ENCODE measurements at regions not wholly inside any gene's neighbourhood (a gene's known extent, or its start where the extent isn't known, plus 50 kb on each side); places are given as distances from the start of the nearest gene placed in this dataset.

- no peak for DNase-seq
- no peaks in the 10 kb centered on the region for H3K36me3 ChIP-seq
- H3K4me3 ChIP-seq: no peak overlapping the region
- ATAC-seq (ENCODE audit: low FRiP score in 2 of 2): no peak
- H3K27me3 ChIP-seq: no peaks in the 10 kb centered on the region
- H3K27ac ChIP-seq: no peak overlapping the region
- H3K4me1 ChIP-seq: peaks cover 0 to 6% (median 3%) of the 10 kb centered on the region in 4 donors
- TF ChIP-seq POLR2AphosphoS5 (IDR thresholded peaks at IDR 0.05) (no peak), CTCF (IDR thresholded peaks at IDR 0.05) (no peak), EP300 (IDR thresholded peaks at IDR 0.05) (no peak), POLR2A (IDR thresholded peaks at IDR 0.05) (no peak)
- WGBS, 2 donors: 84 to 85% methylated on average over 2 of the region's 2 CpGs
- no peaks in the 10 kb centered on the region for H3K9me3 ChIP-seq
Observed at GRCh38 chr1:231104917-231105316, 56.9 kb upstream of the TRIM67 start.

DNA sequence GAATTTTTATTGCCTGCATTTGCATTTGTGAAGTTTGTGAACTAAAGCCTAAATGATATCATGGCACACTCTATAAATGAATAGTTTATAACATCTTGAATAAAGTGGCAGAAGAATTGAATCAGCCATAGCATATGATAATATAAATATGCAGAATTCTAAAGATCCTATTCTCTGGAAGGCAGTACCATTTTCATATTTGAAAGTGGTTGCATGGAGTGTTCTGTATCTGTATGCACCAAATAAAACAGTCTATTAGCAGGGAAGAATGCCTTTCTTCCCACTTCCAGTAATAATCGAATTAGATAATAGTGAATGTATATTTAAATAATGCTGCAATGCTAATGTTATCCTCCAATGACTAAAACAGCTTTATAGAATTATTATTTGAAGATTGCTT, 57.9 kb upstream of the TRIM67 start:
- TF ChIP-seq CTCF (IDR thresholded peaks at IDR 0.05): no peak
- no peak for TF ChIP-seq POLR2A (IDR thresholded peaks at IDR 0.05)
- no peak for TF ChIP-seq EP300 (IDR thresholded peaks at IDR 0.05)
- TF ChIP-seq POLR2AphosphoS5 (IDR thresholded peaks at IDR 0.05): no peak
- Histone ChIP-seq H3K4me3 (no peak overlapping the region), H3K4me1 (peaks cover 0 to 6% (median 3%) of the 10 kb centered on the region in 4 donors), H3K27me3 (no peaks in the 10 kb centered on the region), H3K9me3 (no peaks in the 10 kb centered on the region), H3K27ac (no peak overlapping the region), H3K36me3 (no peaks in the 10 kb centered on the region)
- no peak for ATAC-seq (ENCODE audit: low FRiP score in 2 of 2)
- DNase-seq: no peak
- WGBS, 2 donors: 63 to 71% methylated on average over 1 of the region's 1 CpG

- H3K36me3 ChIP-seq: no peaks in the 10 kb centered on the region
- DNase-seq: no peak
- peak overlapping the region in 1 of 4 donors; percentile 8 for H3K27ac ChIP-seq
- no peak overlapping the region for H3K4me3 ChIP-seq
- H3K4me1 ChIP-seq: no peaks in the 10 kb centered on the region
- H3K27me3 ChIP-seq: no peaks in the 10 kb centered on the region
- no peaks in the 10 kb centered on the region for H3K9me3 ChIP-seq
- ATAC-seq (ENCODE audit: low FRiP score in 2 of 2): no peak
- TF ChIP-seq POLR2AphosphoS5 (IDR thresholded peaks at IDR 0.05) (no peak), POLR2A (IDR thresholded peaks at IDR 0.05) (no peak), CTCF (IDR thresholded peaks at IDR 0.05) (no peak), EP300 (IDR thresholded peaks at IDR 0.05) (no peak)
- 52 to 59% methylated on average over 9 of the region's 9 CpGs for WGBS, 2 donors
Observed at GRCh38 chr1:231099996-231100767, 60.1 kb upstream of the FAM89A start.

GRCh38 chr1:231099311-231099710, 59.3 kb upstream of the FAM89A start:
- H3K4me1 ChIP-seq: no peaks in the 10 kb centered on the region
- TF ChIP-seq POLR2AphosphoS5 (IDR thresholded peaks at IDR 0.05) (no peak), POLR2A (IDR thresholded peaks at IDR 0.05) (no peak), CTCF (IDR thresholded peaks at IDR 0.05) (no peak), EP300 (IDR thresholded peaks at IDR 0.05) (no peak)
- no peaks in the 10 kb centered on the region for H3K27me3 ChIP-seq
- no peak overlapping the region for H3K27ac ChIP-seq
- H3K9me3 ChIP-seq: no peaks in the 10 kb centered on the region
- H3K4me3 ChIP-seq: no peak overlapping the region
- no peak for DNase-seq
- 70 to 83% methylated on average over 6 of the region's 6 CpGs for WGBS, 2 donors
- ATAC-seq (ENCODE audit: low FRiP score in 2 of 2): no peak
- no peaks in the 10 kb centered on the region for H3K36me3 ChIP-seq

DNA sequence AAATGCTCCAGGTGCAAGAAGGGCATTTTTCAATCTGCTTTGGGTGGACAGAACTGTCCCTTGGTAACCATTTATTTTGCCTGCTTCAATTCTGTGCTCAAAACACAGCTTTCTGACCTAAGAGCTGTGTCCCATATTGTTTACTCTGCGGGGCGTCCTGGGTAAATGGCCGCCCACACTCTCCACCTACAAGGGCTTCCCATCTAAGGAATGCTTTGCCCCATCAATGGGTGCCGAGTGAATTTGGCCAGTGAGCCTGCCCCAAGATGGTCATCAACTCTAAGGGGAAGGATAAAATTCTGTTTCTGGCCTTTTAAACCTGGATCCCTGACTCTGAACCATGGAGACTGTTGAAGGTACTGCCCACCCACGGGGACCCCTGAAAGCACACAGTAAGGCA, 55.5 kb upstream of the FAM89A start:
- H3K4me3 ChIP-seq: no peak overlapping the region
- H3K36me3 ChIP-seq: no peaks in the 10 kb centered on the region
- no peak overlapping the region for H3K27ac ChIP-seq
- ATAC-seq (ENCODE audit: low FRiP score in 2 of 2) (no peak), DNase-seq (no peak)
- H3K9me3 ChIP-seq: no peaks in the 10 kb centered on the region
- no peaks in the 10 kb centered on the region for H3K27me3 ChIP-seq
- 73 to 86% methylated on average over 2 to 5 of the region's 5 CpGs for WGBS, 2 donors
- peaks cover 0 to 4% (median 4%) of the 10 kb centered on the region in 4 donors for H3K4me1 ChIP-seq
- no peak for TF ChIP-seq POLR2AphosphoS5 (IDR thresholded peaks at IDR 0.05)
- TF ChIP-seq CTCF (IDR thresholded peaks at IDR 0.05): no peak
- TF ChIP-seq POLR2A (IDR thresholded peaks at IDR 0.05): no peak
- TF ChIP-seq EP300 (IDR thresholded peaks at IDR 0.05): no peak

All from upper lobe of left lung (tissue), 6 donors.